Activated CD8-positive, alpha-beta T cell treated with anti-CD3 and anti-CD28 coated beads for 36 hours (primary cell): ENCODE measurements at regions not wholly inside any gene's neighbourhood (a gene's known extent, or its start where the extent isn't known, plus 50 kb on each side); places are given as distances from the start of the nearest gene placed in this dataset.

Source experiments
- ATAC-seq: fragments of 200-7000 bp; cut with Tn5 transposase; one replicate; pipeline ENCODE4 v1.10.0; 2021; ENCODE audit warnings: mild to moderate bottlenecking, moderate library complexity
- CTCF ChIA-PET: fragments of 350-600 bp; sonication (Branson Sonifier 250); formaldehyde crosslinking; loops from one replicate; lab custom pipeline; 2021; ENCODE audit warnings: antibody characterized with exemption; lab: Charles Lee
- POLR2A ChIA-PET: fragments of 350-600 bp; sonication (Branson Sonifier 250); formaldehyde crosslinking; loops from one replicate; lab custom pipeline; 2021; ENCODE audit warnings: antibody characterized with exemption; lab: Charles Lee
- DNase-seq: peaks from one replicate; pipeline ENCODE4 v3.0.0-alpha.2; 2020
- H3K27ac Mint-ChIP-seq: one replicate; pipeline ENCODE4 v1.8.0; 2021; ENCODE audit warnings: mild to moderate bottlenecking, mixed read lengths
- H3K27me3 Mint-ChIP-seq: one replicate; pipeline ENCODE4 v1.8.0; 2021; ENCODE audit warnings: mixed read lengths
- H3K36me3 Mint-ChIP-seq: one replicate; pipeline ENCODE4 v1.8.0; 2021; ENCODE audit warnings: low read depth, mixed read lengths
- H3K4me1 Mint-ChIP-seq: one replicate; pipeline ENCODE4 v1.8.0; 2021; ENCODE audit warnings: low read depth, mixed read lengths
- H3K4me3 Mint-ChIP-seq: one replicate; pipeline ENCODE4 v1.8.0; 2021; ENCODE audit warnings: mild to moderate bottlenecking, moderate library complexity, mixed read lengths
- H3K9me3 Mint-ChIP-seq: one replicate; pipeline ENCODE4 v1.8.0; 2021; ENCODE audit warnings: mixed read lengths
- CTCF ChIP-seq: fragments of 200-600 bp; IDR thresholded peaks from one replicate; pipeline ENCODE4 v1.8.0; 2022; ENCODE audit warnings: antibody characterized with exemption, mild to moderate bottlenecking
- intact Hi-C: fragments of 100-400 bp; cut with micrococcal nuclease; formaldehyde crosslinking; loops from one replicate; pipeline ENCODE4 v1.10.0; 2022

- ATAC-seq (no peak), DNase-seq (no peak)
- POLR2A ChIA-PET, result no interaction called here
These were observed 562.4 kb downstream of the EBF1 start for GRCh38 chr5:158537366-158537765.

GRCh38 chr5:158534203-158534602 lies 565.5 kb downstream of the EBF1 start:
- Mint-ChIP-seq H3K9me3 (no peaks in the 10 kb centered on the region), H3K27ac (no peak overlapping the region), H3K27me3 (no peaks in the 10 kb centered on the region), H3K4me1 (peaks cover 8% of the 10 kb centered on the region), H3K36me3 (no peaks in the 10 kb centered on the region), H3K4me3 (no peak overlapping the region)
- no peak for DNase-seq
- intact Hi-C loops, result no loop called here
- POLR2A ChIA-PET, result no interaction called here
- no peak for ATAC-seq
- no peak for TF ChIP-seq CTCF
- CTCF ChIA-PET, result no interaction called here

More at GRCh38 chr5:158537366-158537765, 562.4 kb downstream of the EBF1 start:
- Mint-ChIP-seq H3K4me3 (no peak overlapping the region), H3K36me3 (no peaks in the 10 kb centered on the region), H3K27me3 (no peaks in the 10 kb centered on the region), H3K9me3 (no peaks in the 10 kb centered on the region), H3K27ac (no peak overlapping the region), H3K4me1 (peaks cover 21% of the 10 kb centered on the region)
- no peak for TF ChIP-seq CTCF
- CTCF ChIA-PET, result no interaction called here
- intact Hi-C loops, result no loop called here

- H3K27ac Mint-ChIP-seq, result no peak overlapping the region
- no peak overlapping the region for H3K4me3 Mint-ChIP-seq
- CTCF ChIA-PET, result no interaction called here
These were observed 567.0 kb downstream of the EBF1 start for GRCh38 chr5:158532739-158533138.

GRCh38 chr5:158531860-158532259 lies 567.9 kb downstream of the EBF1 start:
- Mint-ChIP-seq H3K4me1 (no peaks in the 10 kb centered on the region), H3K27ac (no peak overlapping the region), H3K27me3 (no peaks in the 10 kb centered on the region), H3K4me3 (no peak overlapping the region), H3K9me3 (no peaks in the 10 kb centered on the region), H3K36me3 (no peaks in the 10 kb centered on the region)
- ATAC-seq, result no peak
- POLR2A ChIA-PET, result no interaction called here
- CTCF ChIA-PET, result interaction anchor here (0.7 kb wide), 1 partner anchor 575 kb away, joined by 3 read pairs; no protein-coding TSS in a partner anchor
- no peak for TF ChIP-seq CTCF
- no peak for DNase-seq
- intact Hi-C loops, result no loop called here

More at GRCh38 chr5:158532739-158533138, 567.0 kb downstream of the EBF1 start:
- no peaks in the 10 kb centered on the region for H3K27me3 Mint-ChIP-seq
- no peaks in the 10 kb centered on the region for H3K9me3 Mint-ChIP-seq
- ATAC-seq (no peak), DNase-seq (no peak)
- POLR2A ChIA-PET, result no interaction called here
- H3K4me1 Mint-ChIP-seq, result no peaks in the 10 kb centered on the region
- intact Hi-C loops, result no loop called here
- TF ChIP-seq CTCF, result no peak
- H3K36me3 Mint-ChIP-seq, result no peaks in the 10 kb centered on the region

- H3K36me3 Mint-ChIP-seq, result no peaks in the 10 kb centered on the region
- POLR2A ChIA-PET, result no interaction called here
- TF ChIP-seq CTCF, result no peak
- H3K27me3 Mint-ChIP-seq, result no peaks in the 10 kb centered on the region
- H3K27ac Mint-ChIP-seq, result no peak overlapping the region
- no peak overlapping the region for H3K4me3 Mint-ChIP-seq
- no peaks in the 10 kb centered on the region for H3K9me3 Mint-ChIP-seq
- DNase-seq, result no peak
- CTCF ChIA-PET, result no interaction called here
- no peaks in the 10 kb centered on the region for H3K4me1 Mint-ChIP-seq
- ATAC-seq, result no peak
- intact Hi-C loops, result no loop called here
These were observed 569.6 kb downstream of the EBF1 start for GRCh38 chr5:158530115-158530514.
